GM12874 (cell line): ENCODE measurements at regions not wholly inside any gene's neighbourhood (a gene's known extent, or its start where the extent isn't known, plus 50 kb on each side); places are given as distances from the start of the nearest gene placed in this dataset.

Experiments used
- CTCF ChIP-seq: IDR thresholded peaks from 2 replicates; pipeline ENCODE4 v1.5.1; 2011; ENCODE audit warnings: low read depth, mild to moderate bottlenecking, control low read depth, low read length, moderate library complexity; ENCODE audit not compliant: insufficient read depth

GRCh38 chr16:73371584-73372319 lies 323.8 kb upstream of the ZFHX3 start:
- TF ChIP-seq CTCF = no peak

GRCh38 chr16:73369851-73370250 lies 321.9 kb upstream of the ZFHX3 start:
- TF ChIP-seq CTCF = no peak

- no peak for TF ChIP-seq CTCF
Measured at GRCh38 chr16:73368715-73369114, 320.8 kb upstream of the ZFHX3 start.

- TF ChIP-seq CTCF = no peak
Measured at GRCh38 chr16:73365016-73365551, 317.2 kb upstream of the ZFHX3 start.

GRCh38 chr16:73364413-73364812 lies 316.5 kb upstream of the ZFHX3 start:
- TF ChIP-seq CTCF = no peak

- no peak for TF ChIP-seq CTCF
Measured at GRCh38 chr16:73361061-73361460, 313.1 kb upstream of the ZFHX3 start.

GRCh38 chr16:73356401-73357079 lies 308.6 kb upstream of the ZFHX3 start:
- no peak for TF ChIP-seq CTCF
